IMR-90 (cell line): ENCODE measurements at regions not wholly inside any gene's neighbourhood (a gene's known extent, or its start where the extent isn't known, plus 50 kb on each side); places are given as distances from the start of the nearest gene placed in this dataset.

Experiments used
- BHLHE40 ChIP-seq: fragments of 150-350 bp; IDR thresholded peaks from 2 replicates; pipeline ENCODE4 v1.6.1; 2016; ENCODE audit warnings: mild to moderate bottlenecking, low read depth, low read length
- CEBPB ChIP-seq: IDR thresholded peaks from 2 replicates; pipeline ENCODE4 v1.6.1; 2012; ENCODE audit warnings: low read depth, low read length, improper control_type of control experiment
- CTCF ChIP-seq: conservative IDR thresholded peaks from 2 replicates; pipeline ENCODE4 v1.5.1; 2012; ENCODE audit warnings: mild to moderate bottlenecking, low read depth, low read length, improper control_type of control experiment
- ELK1 ChIP-seq: fragments of 150-350 bp; IDR thresholded peaks from 2 replicates; pipeline ENCODE4 v1.6.1; 2016; ENCODE audit warnings: low read depth, mild to moderate bottlenecking, low read length, moderate library complexity, borderline replicate concordance
- MAFK ChIP-seq: IDR thresholded peaks from 2 replicates; pipeline ENCODE4 v1.6.1; 2012; ENCODE audit warnings: low read depth, low read length, improper control_type of control experiment
- MXI1 ChIP-seq: IDR thresholded peaks from 2 replicates; pipeline ENCODE4 v1.6.1; 2012; ENCODE audit warnings: low read depth, mild to moderate bottlenecking, low read length, moderate library complexity, borderline replicate concordance
- NFE2L2 ChIP-seq: fragments of 150-350 bp; IDR thresholded peaks from 2 replicates; pipeline ENCODE4 v1.6.1; 2016; ENCODE audit warnings: low read depth, mild to moderate bottlenecking, low read length
- POLR2A ChIP-seq: IDR thresholded peaks from 2 replicates; pipeline ENCODE4 v1.6.1; 2012; ENCODE audit warnings: mild to moderate bottlenecking, low read depth, low read length
- USF2 ChIP-seq: fragments of 150-350 bp; IDR thresholded peaks from 2 replicates; pipeline ENCODE4 v1.6.1; 2017; ENCODE audit warnings: mild to moderate bottlenecking, antibody characterized with exemption, low read length, low read depth

GRCh38 chr3:106129939-106130338 lies 261.1 kb upstream of the CBLB start:
- no peak for TF ChIP-seq CTCF
- no peak for TF ChIP-seq BHLHE40
- no peak for TF ChIP-seq CEBPB
- no peak for TF ChIP-seq POLR2A
- TF ChIP-seq NFE2L2, result no peak
- no peak for TF ChIP-seq MXI1
- no peak for TF ChIP-seq ELK1
- no peak for TF ChIP-seq MAFK
- TF ChIP-seq USF2, result no peak
